Stimulated activated CD8-positive, alpha-beta memory T cell treated with anti-CD3 and anti-CD28 coated beads, Interleukin-4, amount 100 ng/mL, for 1 hour (primary cell): ENCODE measurements at regions not wholly inside any gene's neighbourhood (a gene's known extent, or its start where the extent isn't known, plus 50 kb on each side); places are given as distances from the start of the nearest gene placed in this dataset.

Source experiments
- DNase-seq, 2 donors: peaks; one replicate each; pipeline ENCODE4 v3.0.0-alpha.2; 2020; ENCODE audit warnings: low read depth in 2 of 2, low spot score in 1 of 2

GRCh38 chr9:7960320-7961050 is 160.9 kb upstream of the DMAC1 start:
- DNase-seq, result no peak

GRCh38 chr9:7957803-7958202 is 158.2 kb upstream of the DMAC1 start:
- DNase-seq, result no peak

DNA sequence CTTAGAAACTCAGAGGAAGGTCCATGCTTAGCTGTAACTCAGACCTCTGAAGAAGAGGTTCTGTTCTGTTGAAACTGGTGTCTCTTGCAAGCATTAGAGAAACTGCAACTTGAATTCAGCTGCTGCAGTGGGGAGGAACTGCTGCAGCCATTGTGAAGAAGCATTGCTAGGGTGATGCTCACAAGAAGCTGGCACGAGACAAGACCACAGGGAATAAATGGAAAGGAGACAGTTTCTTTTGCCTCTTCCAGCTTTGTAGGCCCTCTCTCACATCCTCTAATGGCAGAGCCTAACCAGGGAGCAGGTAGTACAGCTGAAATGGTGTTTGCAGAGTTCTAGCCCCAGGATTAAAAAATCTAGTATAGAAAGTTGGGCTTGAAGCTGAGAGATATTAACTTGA is 148.0 kb upstream of the DMAC1 start:
- DNase-seq, result no peak

DNA sequence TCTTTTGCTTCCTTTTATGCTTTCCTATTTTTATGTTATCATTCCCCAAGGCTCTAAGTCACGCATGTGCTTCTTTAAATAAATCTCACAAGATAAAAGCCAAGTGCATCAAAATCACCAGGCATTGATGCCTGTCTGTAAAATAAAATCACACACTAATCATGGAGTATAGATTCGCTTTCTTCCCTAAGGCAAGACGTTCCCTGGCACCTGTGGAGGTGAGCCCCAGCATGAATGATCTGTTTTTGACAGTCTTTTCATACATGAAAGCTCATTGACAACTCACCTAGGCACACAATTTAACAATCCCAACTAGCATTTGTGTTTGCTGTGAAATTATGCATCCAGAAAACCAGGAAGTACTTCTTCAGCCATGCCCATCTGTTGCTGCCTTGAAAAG is 146.9 kb upstream of the DMAC1 start:
- DNase-seq, result no peak

DNA sequence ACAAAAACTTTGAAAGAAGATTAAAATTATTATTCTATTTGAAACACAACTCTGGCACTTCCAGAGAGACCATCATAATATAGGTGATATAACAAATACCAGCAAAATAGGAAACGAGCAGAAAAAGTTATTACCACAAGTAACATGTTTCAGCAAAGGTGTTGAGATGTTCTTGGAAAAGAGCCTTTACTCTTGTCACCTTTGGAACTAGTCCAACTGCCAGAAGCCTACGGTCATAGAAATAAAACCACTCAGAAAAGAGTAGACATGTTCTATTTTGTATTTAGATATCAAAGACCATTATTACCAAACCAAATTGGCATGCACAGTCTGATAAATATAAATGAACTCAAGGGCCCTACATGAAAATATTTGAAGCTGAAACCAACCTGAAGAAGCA is 145.0 kb upstream of the DMAC1 start:
- DNase-seq, result no peak

- DNase-seq, result no peak
Measured at GRCh38 chr9:7937761-7938491, 138.3 kb upstream of the DMAC1 start.

DNA sequence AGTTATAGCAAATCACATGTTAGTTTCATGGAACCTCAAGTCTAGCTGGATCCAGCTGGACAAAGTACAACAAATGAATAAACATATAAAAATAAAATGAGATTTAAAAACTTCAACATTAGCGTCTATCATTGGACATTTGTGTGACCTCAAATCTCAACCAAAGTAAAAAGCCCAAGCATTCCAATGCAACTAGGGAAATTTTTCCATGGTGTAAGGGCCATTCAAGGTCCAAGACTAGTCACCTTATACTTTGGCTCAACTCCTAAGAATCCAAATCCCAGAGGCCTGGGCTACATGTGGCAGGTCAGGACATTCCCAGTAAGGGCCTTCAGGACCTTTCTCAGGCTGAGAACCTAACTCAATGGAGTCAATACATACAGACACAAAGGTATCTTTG is 137.4 kb upstream of the DMAC1 start:
- DNase-seq, result no peak

DNA sequence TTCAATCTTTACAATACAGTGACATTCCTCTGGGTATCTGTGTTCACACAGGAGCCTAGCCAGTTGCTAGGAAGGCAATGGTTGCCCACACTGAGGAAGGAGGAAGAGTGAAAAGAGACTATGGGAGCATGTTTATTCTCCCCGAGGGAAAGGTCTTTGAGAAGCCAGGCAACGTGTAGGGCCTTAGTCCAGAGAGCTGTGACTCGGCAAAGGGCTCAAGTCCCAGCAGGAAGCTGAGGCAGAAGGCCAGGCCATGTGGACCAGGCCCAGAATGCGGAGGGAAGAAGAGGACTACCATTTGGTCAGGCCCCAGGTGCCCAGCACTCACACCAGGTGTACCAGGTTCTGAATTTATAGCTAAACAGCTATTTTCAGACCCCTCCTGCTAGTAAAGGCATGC is 136.6 kb upstream of the DMAC1 start:
- DNase-seq, result no peak

GRCh38 chr9:7935681-7936080 is 136.1 kb upstream of the DMAC1 start:
- no peak for DNase-seq

DNA sequence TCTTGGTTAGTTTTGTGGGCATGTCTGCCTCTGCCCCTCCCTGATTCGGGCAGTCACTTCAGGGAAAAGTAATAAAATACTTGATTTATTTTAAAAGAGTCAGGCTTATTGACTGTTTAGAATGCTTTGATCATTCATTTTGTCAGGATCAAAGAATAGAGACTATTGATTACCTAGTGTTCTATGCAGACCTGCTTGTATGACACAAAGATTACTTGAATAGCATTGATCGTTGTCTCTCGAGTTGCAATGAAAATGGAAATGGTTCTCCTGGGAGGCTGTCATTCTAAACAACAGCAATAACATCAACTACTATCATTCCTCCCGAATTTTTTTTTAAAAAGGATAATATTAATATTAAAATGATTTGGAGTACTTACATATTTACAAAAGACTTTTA is 133.2 kb upstream of the DMAC1 start:
- DNase-seq, result no peak

DNA sequence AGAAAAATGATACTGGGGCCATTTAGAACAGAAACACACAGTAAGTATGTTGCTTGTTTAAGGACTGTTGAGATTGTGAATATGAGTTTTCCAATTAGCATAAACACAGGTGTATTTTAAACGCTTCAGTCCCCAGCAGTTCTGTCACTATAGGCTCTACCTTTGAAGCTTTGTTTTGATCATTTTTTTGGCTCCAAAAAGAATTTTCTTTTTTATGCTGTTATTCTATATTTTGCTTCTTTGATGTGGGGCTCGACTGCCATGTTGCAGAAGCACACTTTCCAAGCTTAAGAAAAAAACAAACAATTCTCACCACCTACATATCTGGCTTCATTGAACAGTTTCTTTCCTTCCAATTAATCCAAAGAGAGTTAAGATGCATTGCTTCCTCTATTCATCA is 131.0 kb upstream of the DMAC1 start:
- no peak for DNase-seq

GRCh38 chr9:7921545-7922197 is 122.1 kb upstream of the DMAC1 start:
- DNase-seq, result no peak

- DNase-seq, result no peak
Measured at GRCh38 chr9:7912037-7912535, 112.5 kb upstream of the DMAC1 start.

DNA sequence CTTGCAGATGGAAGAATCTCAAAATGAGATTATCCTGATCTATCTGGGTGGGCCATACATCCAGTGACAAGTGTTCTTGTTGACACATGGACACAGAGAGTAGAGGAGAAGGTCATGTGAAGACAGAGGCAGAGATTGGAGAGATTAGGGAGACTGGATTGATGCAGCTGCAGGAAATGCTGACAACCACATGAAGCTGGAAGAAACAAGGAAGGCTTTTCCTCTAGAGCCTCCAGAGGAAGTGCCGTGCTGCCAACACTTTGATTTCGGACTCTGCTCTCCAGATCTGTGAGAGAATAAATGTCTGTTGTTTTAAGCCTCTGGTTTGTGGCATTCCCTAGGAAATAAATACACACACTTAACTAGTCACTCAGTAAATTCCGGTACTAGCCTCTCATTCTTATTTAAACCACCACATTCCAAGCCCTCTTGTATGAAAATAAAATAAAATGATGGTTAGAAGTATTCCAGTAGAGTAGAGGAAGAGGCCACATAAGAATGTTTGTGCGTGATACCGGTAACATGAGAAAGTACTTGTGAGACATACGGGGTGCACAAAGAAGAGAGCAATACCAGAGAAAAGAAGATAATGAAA is 110.9 kb upstream of the DMAC1 start:
- DNase-seq, result no peak

DNA sequence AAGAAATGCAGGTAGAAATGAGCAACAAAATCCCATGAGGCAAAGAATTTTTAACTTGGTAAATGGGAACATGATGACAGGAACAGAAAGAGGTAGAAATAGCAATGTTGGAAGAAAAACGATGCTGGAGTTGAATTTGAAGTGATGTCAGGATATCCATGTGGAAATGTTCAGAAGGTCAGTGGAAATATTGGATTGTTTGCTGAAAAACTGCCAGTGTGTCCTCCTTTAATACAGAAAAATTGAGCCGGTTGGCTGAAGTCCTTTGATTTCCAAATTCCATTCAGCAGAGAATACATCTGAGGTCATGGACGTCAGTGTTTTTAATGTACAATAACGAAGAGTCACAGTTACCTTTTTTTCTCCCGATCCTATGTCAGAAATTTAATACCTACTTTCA is 110.0 kb upstream of the DMAC1 start:
- DNase-seq, result no peak

GRCh38 chr9:7907551-7908337 is 108.2 kb upstream of the DMAC1 start:
- DNase-seq, result no peak

- DNase-seq, result no peak
Measured at GRCh38 chr9:7906783-7907550, 107.4 kb upstream of the DMAC1 start.

DNA sequence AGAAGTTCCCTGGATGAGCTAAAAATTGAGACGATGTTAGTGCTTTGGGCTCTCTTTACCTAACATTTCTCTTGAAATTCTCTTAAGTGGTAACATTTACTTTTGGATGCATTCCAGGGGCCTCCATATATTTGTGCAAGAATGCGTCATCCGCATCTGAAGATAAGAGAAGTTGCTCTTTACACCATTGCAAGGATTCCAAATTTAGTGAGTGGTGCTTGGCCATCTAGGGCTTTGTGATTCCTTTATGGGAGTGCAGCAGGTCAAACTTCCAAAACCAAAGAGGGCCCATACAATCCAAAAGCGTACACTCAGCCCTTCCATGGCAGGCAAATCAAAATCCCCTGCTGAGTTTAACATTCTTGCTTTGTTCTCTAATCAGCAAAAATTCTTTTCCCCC is 102.0 kb upstream of the DMAC1 start:
- no peak for DNase-seq

DNA sequence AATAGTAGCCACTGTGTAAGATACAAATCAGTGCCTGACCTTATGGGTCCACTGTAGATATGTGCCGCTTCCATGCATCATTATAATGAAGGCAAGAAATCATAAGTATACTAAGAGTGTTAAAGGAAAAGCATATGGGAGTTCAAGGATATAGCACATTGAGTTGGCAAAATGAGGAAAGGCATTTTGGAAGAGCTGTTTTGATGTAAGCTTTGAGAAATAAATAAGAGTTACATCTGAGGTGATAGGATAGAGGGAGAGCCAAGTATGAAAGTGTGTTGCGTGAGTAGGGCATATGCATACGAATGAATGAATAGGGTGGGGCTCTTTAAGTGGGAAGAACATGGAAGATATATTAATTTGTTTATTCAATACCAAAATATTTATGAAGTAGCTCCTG is 101.0 kb upstream of the DMAC1 start:
- no peak for DNase-seq

GRCh38 chr9:7899753-7900152 is 100.2 kb upstream of the DMAC1 start:
- no peak for DNase-seq
